Transverse colon (tissue), 4 donors: ENCODE measurements at regions not wholly inside any gene's neighbourhood (a gene's known extent, or its start where the extent isn't known, plus 50 kb on each side); places are given as distances from the start of the nearest gene placed in this dataset.

Experiments
- EP300 ChIP-seq: sonication (generic); formaldehyde crosslinking; IDR thresholded peaks from one replicate; pipeline ENCODE4 v1.6.1; 2017; ENCODE audit warnings: antibody characterized with exemption, low read depth
- POLR2A ChIP-seq: fragments of 450-650 bp; IDR thresholded peaks from one replicate; pipeline ENCODE4 v1.6.1; 2016; ENCODE audit warnings: antibody characterized with exemption, mild to moderate bottlenecking, moderate library complexity
- POLR2AphosphoS5 ChIP-seq, 3 donors: sonication (generic); formaldehyde crosslinking; IDR thresholded peaks; one replicate each; pipeline ENCODE4 v1.6.1; 2016; ENCODE audit warnings: antibody characterized with exemption in 3 of 3
- TF ChIP-seq, protein P1 (sequence below), 5 experiments: fragments of 200-600 bp in 3 of 5; fragments of 450-650 bp in 2 of 5; sonication (generic) in 3 of 5; IDR thresholded peaks; 1 replicate in 2 of 5; 2 replicates in 3 of 5; pipeline ENCODE4 v1.5.1; 2016 to 2017; ENCODE audit warnings: antibody characterized with exemption in 5 of 5, inconsistent platforms in 3 of 5, mild to moderate bottlenecking in 2 of 5, moderate library complexity in 1 of 5

GRCh38 chr3:187899246-187899645 lies 154.0 kb upstream of the BCL6 start:
- TF ChIP-seq, protein P1, sequence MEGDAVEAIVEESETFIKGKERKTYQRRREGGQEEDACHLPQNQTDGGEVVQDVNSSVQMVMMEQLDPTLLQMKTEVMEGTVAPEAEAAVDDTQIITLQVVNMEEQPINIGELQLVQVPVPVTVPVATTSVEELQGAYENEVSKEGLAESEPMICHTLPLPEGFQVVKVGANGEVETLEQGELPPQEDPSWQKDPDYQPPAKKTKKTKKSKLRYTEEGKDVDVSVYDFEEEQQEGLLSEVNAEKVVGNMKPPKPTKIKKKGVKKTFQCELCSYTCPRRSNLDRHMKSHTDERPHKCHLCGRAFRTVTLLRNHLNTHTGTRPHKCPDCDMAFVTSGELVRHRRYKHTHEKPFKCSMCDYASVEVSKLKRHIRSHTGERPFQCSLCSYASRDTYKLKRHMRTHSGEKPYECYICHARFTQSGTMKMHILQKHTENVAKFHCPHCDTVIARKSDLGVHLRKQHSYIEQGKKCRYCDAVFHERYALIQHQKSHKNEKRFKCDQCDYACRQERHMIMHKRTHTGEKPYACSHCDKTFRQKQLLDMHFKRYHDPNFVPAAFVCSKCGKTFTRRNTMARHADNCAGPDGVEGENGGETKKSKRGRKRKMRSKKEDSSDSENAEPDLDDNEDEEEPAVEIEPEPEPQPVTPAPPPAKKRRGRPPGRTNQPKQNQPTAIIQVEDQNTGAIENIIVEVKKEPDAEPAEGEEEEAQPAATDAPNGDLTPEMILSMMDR (IDR thresholded peaks at IDR 0.05), result no peak
- TF ChIP-seq EP300 (no peak), POLR2A (no peak), POLR2AphosphoS5 (IDR thresholded peaks at IDR 0.05) (no peak)
